Mucosa of stomach (tissue), 1 donor: ENCODE measurements at regions not wholly inside any gene's neighbourhood (a gene's known extent, or its start where the extent isn't known, plus 50 kb on each side); places are given as distances from the start of the nearest gene placed in this dataset.

Experiments used
- H3K27me3 ChIP-seq: one replicate; pipeline ENCODE4 v1.7.0; 2013; ENCODE audit warnings: mild to moderate bottlenecking, low read length; ENCODE audit not compliant: control insufficient read depth, insufficient read depth
- H3K36me3 ChIP-seq: one replicate; pipeline ENCODE4 v1.7.0; 2013; ENCODE audit warnings: low read length; ENCODE audit not compliant: control insufficient read depth, insufficient read depth
- H3K4me1 ChIP-seq: one replicate; pipeline ENCODE4 v1.7.0; 2013; ENCODE audit warnings: mild to moderate bottlenecking, low read length; ENCODE audit not compliant: control insufficient read depth, insufficient read depth
- H3K4me3 ChIP-seq: one replicate; pipeline ENCODE4 v1.7.0; 2013; ENCODE audit warnings: low read length
- H3K9ac ChIP-seq: one replicate; pipeline ENCODE4 v1.7.0; 2013; ENCODE audit warnings: mild to moderate bottlenecking, low read length, moderate library complexity
- H3K9me3 ChIP-seq: one replicate; pipeline ENCODE4 v1.7.0; 2013; ENCODE audit warnings: mild to moderate bottlenecking, low read length, moderate library complexity; ENCODE audit not compliant: control insufficient read depth
- donor health status: Pancreatic carcinoma.

DNA sequence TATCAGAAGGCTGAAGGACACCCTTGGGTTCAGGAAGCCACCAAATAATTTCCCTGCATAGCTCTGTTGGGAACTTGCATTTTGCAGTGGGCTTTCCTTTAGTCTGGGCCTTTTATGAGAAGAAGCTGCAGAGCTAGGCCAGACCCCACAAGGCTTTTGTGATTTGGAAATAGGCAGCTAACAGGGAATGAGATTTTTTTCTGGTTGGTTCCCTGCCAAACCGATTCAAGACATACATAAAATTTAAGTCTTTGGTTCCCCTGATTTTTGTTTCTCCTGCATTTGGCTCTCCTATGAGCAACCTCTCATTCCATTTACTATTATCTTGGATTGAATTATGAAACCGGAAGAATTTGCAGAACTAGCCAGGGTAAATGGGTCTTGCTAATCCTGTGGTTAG, 81.5 kb upstream of the PTCH1 start:
- no peaks in the 10 kb centered on the region for H3K9me3 ChIP-seq
- no peaks in the 10 kb centered on the region for H3K36me3 ChIP-seq
- no peak overlapping the region for H3K4me3 ChIP-seq
- H3K4me1 ChIP-seq = no peaks in the 10 kb centered on the region
- H3K27me3 ChIP-seq = peaks cover 4% of the 10 kb centered on the region
- no peak overlapping the region for H3K9ac ChIP-seq

DNA sequence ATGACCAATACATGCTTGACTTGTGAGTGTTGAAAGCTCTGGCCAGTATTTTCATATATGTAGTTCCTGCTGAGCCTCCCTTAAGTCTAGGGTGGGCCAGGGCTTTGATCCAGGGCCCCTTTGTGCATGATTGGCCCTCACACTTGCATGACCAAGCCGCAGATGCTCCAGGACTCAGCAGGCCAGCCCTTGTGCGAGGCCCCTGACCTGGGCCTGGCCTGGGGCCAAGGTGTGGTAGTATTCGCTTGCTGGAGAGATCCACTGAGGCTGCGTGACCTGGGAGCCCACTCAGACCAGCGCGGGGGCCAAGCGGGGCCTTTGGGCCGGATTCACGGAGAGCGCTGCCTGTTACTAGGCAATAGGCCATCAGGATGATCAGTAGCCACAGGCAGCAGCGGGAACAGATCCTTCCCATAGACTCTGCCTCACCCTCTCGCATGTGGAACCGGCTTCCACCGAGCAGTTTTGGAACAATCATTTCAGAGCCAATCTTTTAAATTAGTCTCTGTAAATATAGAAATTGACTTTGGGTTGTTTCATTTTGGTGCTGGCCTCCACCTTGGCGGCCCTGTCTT, 79.0 kb upstream of the PTCH1 start:
- Histone ChIP-seq H3K36me3 (no peaks in the 10 kb centered on the region), H3K9me3 (no peaks in the 10 kb centered on the region), H3K27me3 (peaks cover 4% of the 10 kb centered on the region), H3K9ac (no peak overlapping the region), H3K4me3 (no peak overlapping the region), H3K4me1 (no peaks in the 10 kb centered on the region)

DNA sequence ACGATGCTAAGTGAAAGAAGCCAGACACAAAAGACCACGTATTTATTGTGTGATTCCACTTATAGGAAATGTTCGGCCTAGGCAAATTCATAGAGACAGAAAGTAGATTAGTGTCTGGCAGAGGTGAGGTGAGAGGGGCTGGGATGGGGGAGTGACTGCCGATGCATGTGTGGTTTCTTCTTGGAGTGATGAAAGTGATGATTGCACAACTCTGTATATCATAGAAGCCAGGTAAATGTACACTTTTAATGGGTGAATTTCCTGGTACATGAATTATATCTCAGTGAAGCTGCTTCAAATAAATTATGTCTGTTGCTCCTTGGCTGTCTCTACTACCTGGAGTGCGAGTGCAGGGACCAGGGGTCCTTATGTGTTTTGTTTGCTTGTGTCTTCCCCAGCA, 76.2 kb upstream of the PTCH1 start:
- Histone ChIP-seq H3K9me3 (no peaks in the 10 kb centered on the region), H3K27me3 (peaks cover 4% of the 10 kb centered on the region), H3K4me1 (no peaks in the 10 kb centered on the region), H3K9ac (no peak overlapping the region), H3K4me3 (no peak overlapping the region), H3K36me3 (no peaks in the 10 kb centered on the region)

DNA sequence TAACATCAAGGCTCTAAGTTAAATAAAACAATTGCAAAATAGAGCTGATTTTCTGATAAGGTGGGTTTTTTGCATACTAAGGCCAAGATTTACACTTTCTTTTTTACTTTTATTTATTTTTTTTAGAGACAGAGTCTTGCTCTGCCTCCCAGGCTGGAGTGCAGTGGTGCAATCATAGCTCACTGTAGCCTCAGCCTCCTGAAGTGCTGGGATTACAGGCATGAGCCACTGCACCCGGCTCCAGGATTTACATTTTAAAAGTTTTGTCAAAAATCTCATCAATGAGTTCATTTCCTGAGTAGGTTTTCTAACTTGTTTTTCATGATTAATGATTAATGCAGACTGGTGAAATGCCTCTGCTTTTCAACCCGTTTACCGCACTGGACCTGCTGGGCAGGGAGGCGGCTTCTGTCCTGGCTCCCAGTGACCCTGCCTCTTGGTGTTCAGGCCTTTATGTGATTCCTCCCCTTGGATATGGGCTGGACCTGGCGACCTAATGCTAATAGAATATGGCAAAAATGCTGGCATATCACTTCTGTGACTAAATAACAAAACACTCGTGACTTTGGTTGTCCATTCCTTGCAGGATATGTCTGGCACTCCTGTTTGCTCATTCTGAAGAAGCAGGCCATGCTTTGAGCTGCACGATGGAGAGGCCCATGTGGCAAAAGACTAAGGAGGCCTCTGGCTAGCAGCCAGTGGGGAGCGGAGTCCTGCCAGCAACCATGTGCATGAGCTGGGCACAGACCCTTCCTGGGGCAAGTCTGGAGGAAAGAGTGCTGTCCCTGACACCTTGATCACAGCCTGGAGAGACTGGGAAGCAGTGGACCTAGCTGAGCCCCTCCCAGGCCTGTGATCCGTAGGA, 72.2 kb upstream of the PTCH1 start:
- no peak overlapping the region for H3K4me3 ChIP-seq
- H3K9me3 ChIP-seq = no peaks in the 10 kb centered on the region
- H3K9ac ChIP-seq = no peak overlapping the region
- H3K36me3 ChIP-seq = no peaks in the 10 kb centered on the region
- no peaks in the 10 kb centered on the region for H3K4me1 ChIP-seq
- H3K27me3 ChIP-seq = peaks cover 1% of the 10 kb centered on the region

DNA sequence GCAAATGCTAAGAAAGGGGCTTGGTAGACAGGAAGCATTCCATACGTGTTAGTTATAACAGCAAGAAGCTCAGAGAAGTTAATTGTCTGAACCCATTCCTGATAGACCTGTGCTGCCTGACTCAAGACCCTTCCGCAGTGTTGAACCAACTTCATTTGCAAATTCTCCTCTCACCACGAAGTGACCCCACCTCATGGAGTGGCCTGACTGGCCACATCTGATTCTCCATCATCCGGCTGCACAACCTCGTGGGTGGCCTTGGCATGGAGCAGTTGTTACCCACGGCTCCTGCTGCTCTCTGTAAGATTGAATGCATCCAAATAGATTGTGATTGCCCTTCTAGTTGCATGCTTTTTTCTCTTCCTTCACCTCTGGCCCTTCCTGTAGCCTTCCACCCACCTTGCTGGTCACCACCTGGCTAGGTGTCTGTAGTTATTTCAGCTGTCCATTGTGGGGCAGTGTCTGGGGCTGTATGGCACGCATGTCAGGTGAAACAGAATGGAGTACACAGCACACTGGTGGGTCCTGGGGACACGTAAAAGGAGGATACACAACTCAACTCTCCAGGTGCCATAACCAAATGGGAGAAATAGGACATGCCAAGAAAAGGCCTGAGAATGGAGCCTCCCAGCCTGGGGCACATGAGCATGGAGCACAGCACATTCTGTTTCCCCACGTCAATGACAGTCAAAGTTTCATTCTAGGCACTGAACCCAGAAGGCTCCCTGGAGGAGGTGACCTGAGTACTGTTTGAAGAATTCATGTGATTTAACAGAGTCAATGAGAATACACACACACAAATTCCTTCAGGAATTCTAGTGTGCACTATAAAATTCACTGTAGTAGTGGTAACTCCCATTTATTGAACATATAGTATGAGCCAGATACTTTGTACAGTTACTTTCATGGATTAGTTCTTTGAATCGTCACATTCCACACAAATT, 70.5 kb upstream of the PTCH1 start:
- H3K27me3 ChIP-seq = no peaks in the 10 kb centered on the region
- H3K4me3 ChIP-seq = no peak overlapping the region
- no peaks in the 10 kb centered on the region for H3K36me3 ChIP-seq
- H3K9ac ChIP-seq = no peak overlapping the region
- H3K9me3 ChIP-seq = no peaks in the 10 kb centered on the region
- no peaks in the 10 kb centered on the region for H3K4me1 ChIP-seq

DNA sequence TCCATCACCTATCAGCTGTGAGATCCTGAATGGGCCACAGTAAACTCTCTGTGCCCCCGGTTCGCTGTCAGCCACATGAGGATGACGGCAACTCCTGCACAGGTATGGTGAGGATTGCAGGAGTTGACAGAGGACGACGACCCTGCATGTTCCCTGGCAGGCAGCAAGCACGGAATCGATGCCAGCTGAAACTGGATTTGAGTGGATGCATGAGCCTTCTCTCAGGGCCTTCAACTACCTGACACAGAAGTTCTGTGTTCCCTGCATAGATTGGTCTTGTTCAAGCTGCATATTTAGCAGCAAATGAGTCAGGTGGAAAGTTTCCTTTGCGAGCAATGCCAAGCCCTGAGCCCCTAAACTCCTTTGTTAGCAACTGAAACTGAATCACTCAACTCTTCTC, 69.6 kb upstream of the PTCH1 start:
- Histone ChIP-seq H3K27me3 (no peaks in the 10 kb centered on the region), H3K9ac (no peak overlapping the region), H3K9me3 (no peaks in the 10 kb centered on the region), H3K4me3 (no peak overlapping the region), H3K4me1 (no peaks in the 10 kb centered on the region), H3K36me3 (no peaks in the 10 kb centered on the region)

DNA sequence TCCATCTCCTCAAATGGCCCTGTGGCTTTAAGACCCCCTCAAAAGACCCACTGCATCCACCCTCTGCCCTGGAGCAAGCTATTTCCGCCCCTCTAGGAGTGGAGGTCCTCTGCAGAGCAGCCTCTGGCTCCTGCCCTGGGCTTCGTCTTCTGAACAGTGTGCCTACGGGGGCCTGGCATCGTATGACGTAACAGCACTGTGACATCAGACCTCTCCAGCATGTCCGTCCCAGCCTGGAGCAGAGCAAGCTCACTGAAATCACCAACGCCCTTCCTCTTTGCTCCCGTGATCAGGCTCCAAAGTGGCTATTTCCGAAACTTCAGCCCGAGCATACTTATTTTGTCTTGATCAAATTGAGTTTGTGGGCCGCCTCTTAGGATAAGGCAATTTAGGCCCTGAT, 69.1 kb upstream of the PTCH1 start:
- no peak overlapping the region for H3K4me3 ChIP-seq
- no peak overlapping the region for H3K9ac ChIP-seq
- no peaks in the 10 kb centered on the region for H3K4me1 ChIP-seq
- H3K27me3 ChIP-seq = no peaks in the 10 kb centered on the region
- no peaks in the 10 kb centered on the region for H3K9me3 ChIP-seq
- H3K36me3 ChIP-seq = no peaks in the 10 kb centered on the region

DNA sequence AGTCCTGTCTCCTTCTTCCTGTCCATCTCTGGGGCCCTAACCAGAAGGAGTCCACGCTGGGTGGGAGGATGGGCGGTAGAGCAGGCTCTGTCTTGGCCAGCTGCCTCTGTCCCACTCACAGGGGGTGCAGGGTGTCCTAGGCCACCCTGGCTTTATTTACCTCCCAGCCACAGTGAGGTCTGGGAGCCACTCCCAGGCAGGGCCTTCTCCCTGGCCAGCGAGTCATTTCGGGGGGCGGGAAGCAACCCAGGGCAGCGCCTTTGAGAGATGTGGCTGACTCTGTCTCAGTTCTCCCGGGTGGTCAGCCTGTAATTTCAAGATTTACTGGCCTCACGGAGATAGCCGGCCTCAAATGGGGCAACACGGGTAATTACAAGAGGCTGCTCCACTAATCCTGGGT, 67.4 kb upstream of the PTCH1 start:
- H3K9ac ChIP-seq = no peak overlapping the region
- no peaks in the 10 kb centered on the region for H3K9me3 ChIP-seq
- H3K4me3 ChIP-seq = no peak overlapping the region
- H3K27me3 ChIP-seq = no peaks in the 10 kb centered on the region
- H3K36me3 ChIP-seq = no peaks in the 10 kb centered on the region
- no peaks in the 10 kb centered on the region for H3K4me1 ChIP-seq

DNA sequence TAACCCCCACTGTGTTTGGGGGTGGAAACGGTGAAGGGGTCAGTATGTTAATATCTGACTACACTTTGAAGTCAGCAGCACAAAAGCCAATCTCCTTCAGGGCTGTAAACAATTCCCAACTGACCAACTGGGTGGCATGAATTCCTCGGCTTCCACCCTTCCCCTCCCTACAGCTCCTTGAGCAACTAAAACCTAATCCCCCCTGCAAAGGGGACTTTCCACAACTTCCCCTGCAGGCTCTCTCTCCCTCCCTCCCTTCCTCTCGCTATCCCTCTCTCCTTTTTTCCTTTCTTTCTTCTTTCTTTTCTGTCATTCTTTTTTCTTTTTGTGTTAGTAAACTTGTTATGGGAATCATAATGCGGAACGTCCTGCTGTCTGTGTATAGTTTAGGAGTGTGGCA, 65.1 kb upstream of the PTCH1 start:
- no peaks in the 10 kb centered on the region for H3K36me3 ChIP-seq
- H3K4me1 ChIP-seq = no peaks in the 10 kb centered on the region
- no peaks in the 10 kb centered on the region for H3K9me3 ChIP-seq

DNA sequence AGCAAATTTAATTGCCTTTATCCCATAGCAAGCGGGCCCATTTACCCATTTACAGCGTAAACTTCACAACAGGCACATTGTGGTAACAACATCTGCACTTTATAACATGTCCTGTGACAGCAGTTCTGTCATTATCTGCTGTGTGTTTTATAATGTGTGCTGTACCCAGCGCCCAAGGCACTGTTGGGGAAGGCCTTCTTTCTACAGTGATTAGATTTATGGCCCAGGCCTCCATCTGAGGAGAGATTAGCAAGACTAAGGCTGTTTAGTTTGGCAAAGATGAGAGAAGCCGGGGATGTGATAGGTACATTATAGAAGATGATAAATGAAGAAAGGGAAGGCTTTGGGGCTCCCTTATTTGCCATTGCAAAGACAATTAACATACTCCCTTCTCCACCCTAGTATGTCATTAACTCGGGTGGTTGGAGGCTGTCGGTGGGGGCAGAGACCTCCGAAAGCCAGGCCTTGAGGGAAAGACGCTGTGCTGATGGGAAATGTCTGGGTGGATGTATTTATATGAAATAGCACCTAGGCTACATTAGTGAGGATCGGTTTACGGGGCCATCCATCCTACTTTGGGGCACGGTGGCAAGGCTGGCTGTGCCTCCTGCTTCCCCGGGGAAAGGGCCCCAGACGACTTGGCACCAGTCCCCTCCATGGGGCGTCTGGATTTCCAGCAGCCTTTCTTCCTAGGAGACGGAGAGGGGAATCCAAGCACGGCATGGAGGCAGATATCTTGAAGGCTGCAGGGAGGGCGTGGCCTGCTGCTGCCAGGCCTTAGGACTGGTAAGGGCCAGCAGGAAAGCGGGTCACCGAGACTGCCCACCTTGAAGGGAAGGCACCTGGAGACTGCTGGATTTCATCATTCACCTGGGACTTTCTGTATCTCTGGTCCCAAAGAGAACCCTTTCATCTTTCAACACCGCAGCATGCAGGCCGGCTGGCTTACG, 64.3 kb upstream of the PTCH1 start:
- no peaks in the 10 kb centered on the region for H3K9me3 ChIP-seq
- no peak overlapping the region for H3K9ac ChIP-seq
- H3K36me3 ChIP-seq = no peaks in the 10 kb centered on the region
- H3K27me3 ChIP-seq = no peaks in the 10 kb centered on the region
- no peak overlapping the region for H3K4me3 ChIP-seq
- H3K4me1 ChIP-seq = no peaks in the 10 kb centered on the region

More for the DNA sequence above, 65.1 kb upstream of the PTCH1 start:
- H3K9ac ChIP-seq = no peak overlapping the region
- no peaks in the 10 kb centered on the region for H3K27me3 ChIP-seq
- no peak overlapping the region for H3K4me3 ChIP-seq

DNA sequence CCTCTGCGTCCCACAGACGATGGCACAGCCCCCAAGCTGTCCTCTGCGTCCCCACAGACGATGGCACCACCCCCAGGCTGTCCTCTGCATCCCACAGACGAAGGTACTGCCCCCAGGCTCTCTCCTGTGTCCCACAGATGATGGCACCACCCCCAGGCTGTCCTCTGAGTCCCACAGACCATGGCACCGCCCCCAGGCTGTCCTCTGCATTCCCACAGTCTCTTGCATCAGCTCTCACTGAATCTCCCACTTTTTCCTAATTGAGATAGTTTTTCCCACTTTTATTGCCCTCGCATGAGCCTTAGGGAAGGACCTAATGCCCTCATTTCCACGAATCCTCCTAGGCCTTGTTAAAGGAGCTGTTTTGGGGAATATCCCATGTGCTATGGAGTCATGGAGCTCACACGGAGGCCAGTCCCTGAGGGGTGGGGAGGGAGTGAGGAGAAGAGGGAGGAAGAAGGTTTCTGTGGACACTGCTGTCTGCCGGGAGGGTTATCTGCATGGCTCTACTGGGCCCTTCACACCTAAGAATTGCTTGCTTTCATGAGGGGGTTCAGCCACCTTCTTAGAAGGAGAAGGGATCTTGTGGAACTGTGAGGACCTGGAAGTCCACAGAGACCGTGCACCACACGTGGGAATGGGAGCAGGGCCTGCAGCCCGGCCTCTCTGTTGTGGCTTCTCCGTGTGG, 58.2 kb upstream of the PTCH1 start:
- Histone ChIP-seq H3K36me3 (no peaks in the 10 kb centered on the region), H3K9ac (no peak overlapping the region), H3K9me3 (no peaks in the 10 kb centered on the region), H3K27me3 (no peaks in the 10 kb centered on the region), H3K4me3 (no peak overlapping the region), H3K4me1 (no peaks in the 10 kb centered on the region)
